Esophagus muscularis mucosa (tissue), 4 donors: ENCODE measurements at regions not wholly inside any gene's neighbourhood (a gene's known extent, or its start where the extent isn't known, plus 50 kb on each side); places are given as distances from the start of the nearest gene placed in this dataset.

Source experiments
- DNase-seq: peaks from one replicate; pipeline ENCODE4 v3.0.0-alpha.2; 2017; ENCODE audit errors: extremely low spot score
- H3K27ac ChIP-seq, 4 donors: fragments of 200-600 bp; sonication (generic); replicated peaks in 1 of 4; 1 replicate in 3 of 4; 2 replicates in 1 of 4; pipeline ENCODE4 v1.5.1; 2016 to 2019; ENCODE audit warnings: mild to moderate bottlenecking in 1 of 4
- H3K27me3 ChIP-seq, 4 donors: fragments of 200-600 bp; sonication (generic); one replicate each; pipeline versions ENCODE4 v1.5.1 to v1.6.0; 2016 to 2019
- H3K36me3 ChIP-seq, 4 donors: fragments of 200-600 bp; sonication (generic); one replicate each; pipeline ENCODE4 v1.5.1; 2016 to 2019
- H3K4me1 ChIP-seq, 4 donors: fragments of 200-600 bp; sonication (generic); one replicate each; pipeline ENCODE4 v1.5.1; 2016 to 2019
- H3K4me3 ChIP-seq, 4 donors: fragments of 200-600 bp; sonication (generic); 1 replicate in 2 of 4; 2 replicates in 2 of 4; pipeline ENCODE4 v1.5.1; 2016 to 2019; ENCODE audit warnings: mild to moderate bottlenecking in 4 of 4, moderate library complexity in 1 of 4
- H3K9me3 ChIP-seq, 4 donors: fragments of 200-600 bp; sonication (generic); 1 replicate in 3 of 4; 2 replicates in 1 of 4; pipeline ENCODE4 v1.5.1; 2016 to 2019
- EP300 ChIP-seq: sonication (generic); formaldehyde crosslinking; IDR thresholded peaks from one replicate; pipeline ENCODE4 v1.6.1; 2017; ENCODE audit warnings: antibody characterized with exemption
- POLR2A ChIP-seq: fragments of 450-650 bp; IDR thresholded peaks from one replicate; pipeline ENCODE4 v1.6.1; 2017; ENCODE audit warnings: antibody characterized with exemption, moderate library complexity, mild to moderate bottlenecking, low read depth
- POLR2AphosphoS5 ChIP-seq, 2 donors: sonication (generic); formaldehyde crosslinking; IDR thresholded peaks; one replicate each; pipeline ENCODE4 v1.6.1; 2017; ENCODE audit warnings: antibody characterized with exemption in 2 of 2
- WGBS: methylation state at CpG from one replicate; pipeline ENCODE4 v1.1.5; 2018; 5-methylcytosine and 5-hydroxymethylcytosine counted together
- intact Hi-C: fragments of 100-400 bp; cut with DNase I; formaldehyde crosslinking; loops from one replicate; pipeline ENCODE4 v1.15.1; 2023
- TF ChIP-seq, protein P1 (sequence below), 3 experiments: fragments of 200-600 bp in 2 of 3; fragments of 450-650 bp in 1 of 3; sonication (generic) in 2 of 3; IDR thresholded peaks; one replicate each; pipeline ENCODE4 v1.5.1; 2017 to 2019; ENCODE audit warnings: antibody characterized with exemption in 3 of 3, mild to moderate bottlenecking in 2 of 3, moderate library complexity in 1 of 3

DNA sequence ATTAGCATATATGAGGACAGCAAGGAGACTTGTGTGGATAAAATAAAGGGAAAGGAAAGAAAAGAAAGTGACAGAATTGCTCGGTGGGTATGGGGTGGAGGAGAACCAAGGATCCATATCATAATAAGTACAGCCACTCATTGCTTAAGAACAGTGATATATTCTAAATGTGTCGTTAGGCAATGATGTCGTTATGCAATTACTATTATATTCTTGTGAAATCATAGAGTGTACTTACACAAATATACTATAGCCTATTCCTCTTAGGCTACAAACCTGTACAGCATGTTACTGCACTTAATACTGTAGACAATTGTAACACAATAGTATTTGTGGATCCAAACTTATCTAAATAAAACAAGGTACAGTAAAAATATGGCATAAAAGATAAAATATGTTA lies 271.1 kb downstream of the CCER1 start:
- H3K9me3 ChIP-seq = no peaks in the 10 kb centered on the region
- no peaks in the 10 kb centered on the region for H3K4me1 ChIP-seq
- H3K36me3 ChIP-seq = no peaks in the 10 kb centered on the region
- H3K27me3 ChIP-seq = no peaks in the 10 kb centered on the region
- 93% methylated on average over 3 of the region's 3 CpGs for WGBS
- no peak overlapping the region for H3K27ac ChIP-seq
- intact Hi-C loops = no loop called here
- no peak for TF ChIP-seq EP300
- TF ChIP-seq, protein P1, sequence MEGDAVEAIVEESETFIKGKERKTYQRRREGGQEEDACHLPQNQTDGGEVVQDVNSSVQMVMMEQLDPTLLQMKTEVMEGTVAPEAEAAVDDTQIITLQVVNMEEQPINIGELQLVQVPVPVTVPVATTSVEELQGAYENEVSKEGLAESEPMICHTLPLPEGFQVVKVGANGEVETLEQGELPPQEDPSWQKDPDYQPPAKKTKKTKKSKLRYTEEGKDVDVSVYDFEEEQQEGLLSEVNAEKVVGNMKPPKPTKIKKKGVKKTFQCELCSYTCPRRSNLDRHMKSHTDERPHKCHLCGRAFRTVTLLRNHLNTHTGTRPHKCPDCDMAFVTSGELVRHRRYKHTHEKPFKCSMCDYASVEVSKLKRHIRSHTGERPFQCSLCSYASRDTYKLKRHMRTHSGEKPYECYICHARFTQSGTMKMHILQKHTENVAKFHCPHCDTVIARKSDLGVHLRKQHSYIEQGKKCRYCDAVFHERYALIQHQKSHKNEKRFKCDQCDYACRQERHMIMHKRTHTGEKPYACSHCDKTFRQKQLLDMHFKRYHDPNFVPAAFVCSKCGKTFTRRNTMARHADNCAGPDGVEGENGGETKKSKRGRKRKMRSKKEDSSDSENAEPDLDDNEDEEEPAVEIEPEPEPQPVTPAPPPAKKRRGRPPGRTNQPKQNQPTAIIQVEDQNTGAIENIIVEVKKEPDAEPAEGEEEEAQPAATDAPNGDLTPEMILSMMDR (IDR thresholded peaks at IDR 0.05) = no peak
- TF ChIP-seq POLR2A = no peak
- no peak for TF ChIP-seq POLR2AphosphoS5 (IDR thresholded peaks at IDR 0.05)
- no peak overlapping the region for H3K4me3 ChIP-seq
- DNase-seq = no peak

DNA sequence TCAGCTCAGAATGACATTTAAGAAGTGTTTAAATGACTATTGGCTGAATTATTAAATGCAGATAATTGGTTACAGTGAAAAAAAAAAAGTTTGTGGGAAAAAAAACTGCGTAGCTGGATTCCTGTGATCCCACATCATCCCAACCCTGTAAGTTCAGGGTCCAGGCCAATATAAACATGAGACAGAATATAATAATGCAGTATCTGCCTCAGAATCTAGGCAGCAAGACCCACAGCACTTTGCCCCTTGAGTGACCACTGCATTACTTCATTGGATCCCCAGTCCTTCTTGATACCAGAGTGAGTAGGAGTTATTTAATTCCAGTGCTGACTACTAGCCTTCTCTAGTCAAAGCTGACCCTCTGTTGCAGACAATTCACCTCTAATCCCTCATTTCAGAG lies 272.6 kb downstream of the CCER1 start:
- no peaks in the 10 kb centered on the region for H3K9me3 ChIP-seq
- 90% methylated on average over 1 of the region's 1 CpG for WGBS
- H3K36me3 ChIP-seq = no peaks in the 10 kb centered on the region
- peaks cover 0 to 8% (median 2%) of the 10 kb centered on the region in 4 donors for H3K4me1 ChIP-seq
- H3K4me3 ChIP-seq = no peak overlapping the region
- no peak for DNase-seq
- no peaks in the 10 kb centered on the region for H3K27me3 ChIP-seq
- H3K27ac ChIP-seq = no peak overlapping the region
- no peak for TF ChIP-seq EP300
- intact Hi-C loops = no loop called here

DNA sequence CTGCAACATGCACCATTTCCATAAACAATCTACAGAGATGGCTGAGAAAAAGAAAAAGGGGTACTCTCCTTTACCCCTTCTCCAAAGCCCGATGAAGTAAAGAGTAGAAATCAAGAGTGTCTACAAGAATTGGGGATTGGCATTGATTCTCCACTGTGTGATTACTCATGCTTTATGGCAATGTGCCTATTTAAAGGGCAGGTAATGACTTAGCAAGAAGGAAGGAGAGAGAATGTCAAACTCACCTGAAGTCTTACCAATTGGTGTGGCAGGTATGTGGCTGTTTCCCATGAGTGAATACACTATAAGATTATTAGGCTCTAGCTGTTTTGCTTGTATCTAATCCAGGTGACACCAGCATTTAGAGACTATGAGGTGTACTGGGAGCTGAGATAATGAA lies 275.3 kb downstream of the CCER1 start:
- 95% methylated on average over 1 of the region's 1 CpG for WGBS
- no peak for TF ChIP-seq POLR2AphosphoS5 (IDR thresholded peaks at IDR 0.05)
- no peak for TF ChIP-seq POLR2A
- TF ChIP-seq EP300 = no peak
- TF ChIP-seq, protein P1 (IDR thresholded peaks at IDR 0.05) = no peak
- Histone ChIP-seq H3K27me3 (no peaks in the 10 kb centered on the region), H3K36me3 (no peaks in the 10 kb centered on the region), H3K4me1 (peaks cover 0 to 8% (median 2%) of the 10 kb centered on the region in 4 donors), H3K9me3 (no peaks in the 10 kb centered on the region), H3K27ac (no peak overlapping the region), H3K4me3 (no peak overlapping the region)
- intact Hi-C loops = no loop called here
- no peak for DNase-seq

DNA sequence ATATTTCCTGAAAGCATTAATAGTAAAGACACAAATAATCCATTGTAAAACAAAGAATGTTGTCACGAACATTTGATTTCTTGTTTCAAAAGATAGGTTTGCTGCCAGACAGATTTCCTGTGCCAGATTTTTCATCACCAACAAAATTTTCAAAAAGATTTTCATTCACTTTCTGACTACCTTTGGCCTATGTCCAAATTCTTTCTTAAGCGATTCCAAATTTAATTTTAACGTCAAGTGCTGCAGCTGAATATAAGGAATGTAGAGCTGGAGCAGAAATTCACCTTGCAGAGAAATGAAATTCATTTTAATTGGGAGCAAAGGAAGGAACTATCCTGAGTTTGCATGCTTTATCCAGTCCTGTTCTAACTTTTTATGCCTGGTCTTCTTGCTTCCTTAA lies 277.4 kb downstream of the CCER1 start:
- WGBS = 21% methylated on average over 3 of the region's 3 CpGs
- no peak overlapping the region for H3K27ac ChIP-seq
- no peak for DNase-seq
- H3K9me3 ChIP-seq = no peaks in the 10 kb centered on the region
- H3K27me3 ChIP-seq = no peaks in the 10 kb centered on the region
- no peak for TF ChIP-seq POLR2A
- H3K4me3 ChIP-seq = no peak overlapping the region
- peaks cover 0 to 8% (median 2%) of the 10 kb centered on the region in 4 donors for H3K4me1 ChIP-seq
- intact Hi-C loops = no loop called here
- H3K36me3 ChIP-seq = no peaks in the 10 kb centered on the region

DNA sequence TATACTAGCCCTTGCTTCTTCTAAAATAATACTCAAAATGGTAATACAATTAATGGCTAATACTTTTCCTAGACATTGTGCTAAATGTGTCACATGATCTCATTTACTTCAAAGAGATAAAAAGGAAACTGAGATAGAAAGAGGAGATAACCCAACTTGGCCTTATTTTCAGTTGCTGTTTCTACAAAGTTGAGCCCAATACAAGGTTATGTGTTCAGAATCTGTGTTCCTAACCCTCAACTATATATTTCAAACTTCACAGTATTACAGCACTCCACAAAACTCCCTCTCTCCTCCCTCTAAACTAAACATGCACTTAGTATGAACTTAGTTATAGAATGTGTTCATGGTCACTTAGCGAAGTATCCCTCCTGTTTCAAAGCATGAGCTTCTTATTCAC lies 277.9 kb downstream of the CCER1 start:
- H3K4me3 ChIP-seq = no peak overlapping the region
- no peak for DNase-seq
- 85% methylated on average over 1 of the region's 1 CpG for WGBS
- H3K27me3 ChIP-seq = no peaks in the 10 kb centered on the region
- TF ChIP-seq POLR2A (no peak), EP300 (no peak), POLR2AphosphoS5 (IDR thresholded peaks at IDR 0.05) (no peak)
- no peak overlapping the region for H3K27ac ChIP-seq
- H3K4me1 ChIP-seq = peaks cover 0 to 8% (median 2%) of the 10 kb centered on the region in 4 donors
- H3K36me3 ChIP-seq = no peaks in the 10 kb centered on the region
- intact Hi-C loops = no loop called here
- no peaks in the 10 kb centered on the region for H3K9me3 ChIP-seq

DNA sequence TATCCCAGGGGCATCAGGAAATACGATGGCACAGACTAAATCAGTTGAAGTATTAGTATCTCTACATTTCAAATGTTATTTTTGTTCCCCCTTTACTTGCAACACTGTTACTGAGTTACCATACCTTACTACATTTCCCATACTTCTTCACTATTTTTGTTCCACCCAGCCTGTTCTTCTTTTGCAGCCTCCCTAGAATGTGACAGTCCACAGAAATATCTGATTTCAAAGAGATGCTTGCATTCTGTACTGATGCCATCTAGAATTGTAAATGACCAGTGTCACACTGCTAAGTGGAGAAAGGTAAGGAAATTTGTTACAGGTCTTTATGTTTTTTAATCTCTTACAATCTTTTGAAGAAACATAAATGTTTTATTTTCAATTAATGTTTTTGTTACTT lies 279.9 kb downstream of the CCER1 start:
- Histone ChIP-seq H3K27me3 (no peaks in the 10 kb centered on the region), H3K36me3 (no peaks in the 10 kb centered on the region), H3K9me3 (no peaks in the 10 kb centered on the region), H3K4me1 (peaks cover 0 to 8% (median 2%) of the 10 kb centered on the region in 4 donors), H3K4me3 (no peak overlapping the region), H3K27ac (no peak overlapping the region)
- no peak for TF ChIP-seq EP300
- TF ChIP-seq, protein P1 (IDR thresholded peaks at IDR 0.05) = no peak
- TF ChIP-seq POLR2A = no peak
- TF ChIP-seq POLR2AphosphoS5 (IDR thresholded peaks at IDR 0.05) = no peak
- whole genome bisulfite sequencing = 68% methylated on average over 1 of the region's 1 CpG
- intact Hi-C loops = no loop called here
- DNase-seq = no peak
